GM23338 (cell line): ENCODE measurements at regions not wholly inside any gene's neighbourhood (a gene's known extent, or its start where the extent isn't known, plus 50 kb on each side); places are given as distances from the start of the nearest gene placed in this dataset.

Source experiments
- CREB1 ChIP-seq: fragments of 250-450 bp; sonication (Bioruptor Pico); IDR thresholded peaks from 2 replicates; pipeline ENCODE4 v1.5.0; 2020; ENCODE audit warnings: low read depth, mild to moderate bottlenecking, moderate library complexity
- CTCF ChIP-seq, 2 experiments: fragments of 200-600 bp in 1 of 2; sonication (generic) in 1 of 2; conservative IDR thresholded peaks; 2 replicates each; pipeline versions ENCODE4 v1.5.1 to v1.6.1; 2016 to 2017; ENCODE audit warnings: antibody characterized with exemption in 2 of 2, low read depth in 2 of 2, mild to moderate bottlenecking in 2 of 2, moderate library complexity in 1 of 2
- EZH2 ChIP-seq: fragments of 200-600 bp; sonication (generic); IDR thresholded peaks from one replicate; pipeline ENCODE4 v1.8.0; 2017; ENCODE audit warnings: antibody characterized with exemption, mild to moderate bottlenecking, low read depth; ENCODE audit not compliant: unreplicated experiment
- EZH2phosphoT487 ChIP-seq: fragments of 200-600 bp; sonication (generic); IDR thresholded peaks from one replicate; pipeline ENCODE4 v1.8.1; 2018; ENCODE audit warnings: antibody characterized with exemption; ENCODE audit not compliant: unreplicated experiment
- JUNB ChIP-seq: IDR thresholded peaks from one replicate; pipeline ENCODE4 v1.6.1; 2016; ENCODE audit warnings: antibody characterized with exemption; ENCODE audit not compliant: unreplicated experiment
- POLR2AphosphoS5 ChIP-seq: IDR thresholded peaks from 2 replicates; pipeline ENCODE4 v1.6.1; 2016; ENCODE audit warnings: antibody characterized with exemption, low read depth
- REST ChIP-seq: IDR thresholded peaks from one replicate; pipeline ENCODE4 v1.6.1; 2018; ENCODE audit warnings: antibody characterized with exemption; ENCODE audit not compliant: unreplicated experiment
- ZNF462 ChIP-seq: fragments of 250-450 bp; sonication (Bioruptor Pico); IDR thresholded peaks from 2 replicates; pipeline ENCODE4 v1.5.0; 2020; ENCODE audit warnings: mild to moderate bottlenecking, moderate library complexity

- no peak for TF ChIP-seq EZH2
- TF ChIP-seq CTCF (conservative IDR thresholded peaks at IDR 0.05; ENCODE audit: low read depth in 2 of 2), result no peak
- TF ChIP-seq POLR2AphosphoS5, result no peak
- TF ChIP-seq ZNF462, result no peak
- TF ChIP-seq EZH2phosphoT487, result no peak
- TF ChIP-seq JUNB, result no peak
- TF ChIP-seq CREB1 (CRISPR knock-in tag), result no peak
- no peak for TF ChIP-seq REST
Measured at GRCh38 chr5:82355496-82355895, 77.3 kb upstream of the RPS23 start.
